HL-60 (cell line): ENCODE measurements at regions not wholly inside any gene's neighbourhood (a gene's known extent, or its start where the extent isn't known, plus 50 kb on each side); places are given as distances from the start of the nearest gene placed in this dataset.

Experiments used
- DNase-seq, 2 experiments: peaks; one replicate each; pipeline ENCODE4 v3.0.0-alpha.2; 2010 to 2020; ENCODE audit warnings: low read depth in 1 of 2, low spot score in 1 of 2
- H3K27ac ChIP-seq: fragments of 250-450 bp; sonication (Bioruptor Pico); replicated peaks from 2 replicates; pipeline ENCODE4 v1.5.1; 2020; ENCODE audit warnings: mild to moderate bottlenecking, moderate library complexity
- H3K27me3 ChIP-seq: fragments of 250-450 bp; sonication (Bioruptor Pico); 2 replicates; pipeline ENCODE4 v1.5.1; 2021; ENCODE audit warnings: mild to moderate bottlenecking, moderate library complexity; ENCODE audit not compliant: insufficient read depth, poor library complexity, severe bottlenecking
- H3K4me3 ChIP-seq: replicated peaks from 2 replicates; pipeline ENCODE4 v1.5.1; 2011; ENCODE audit warnings: mild to moderate bottlenecking, control low read depth, low read length; ENCODE audit not compliant: insufficient read depth
- GABPA ChIP-seq: IDR thresholded peaks from 2 replicates; pipeline ENCODE4 v1.6.1; 2012; ENCODE audit warnings: low read depth
- POLR2AphosphoS5 ChIP-seq: IDR thresholded peaks from 2 replicates; pipeline ENCODE4 v1.6.1; 2012; ENCODE audit warnings: low read depth
- SPI1 ChIP-seq: IDR thresholded peaks from 2 replicates; pipeline ENCODE4 v1.6.1; 2012; ENCODE audit warnings: low read depth, mild to moderate bottlenecking, borderline replicate concordance
- TF ChIP-seq, protein P1 (sequence below): IDR thresholded peaks from 2 replicates; pipeline ENCODE4 v1.6.1; 2012; ENCODE audit warnings: low read depth; ENCODE audit not compliant: insufficient replicate concordance
- TF ChIP-seq, protein P2 (sequence below): IDR thresholded peaks from one replicate; pipeline ENCODE4 v1.5.1; 2011; ENCODE audit warnings: low read length, control low read depth, inconsistent platforms; ENCODE audit not compliant: insufficient read depth

DNA sequence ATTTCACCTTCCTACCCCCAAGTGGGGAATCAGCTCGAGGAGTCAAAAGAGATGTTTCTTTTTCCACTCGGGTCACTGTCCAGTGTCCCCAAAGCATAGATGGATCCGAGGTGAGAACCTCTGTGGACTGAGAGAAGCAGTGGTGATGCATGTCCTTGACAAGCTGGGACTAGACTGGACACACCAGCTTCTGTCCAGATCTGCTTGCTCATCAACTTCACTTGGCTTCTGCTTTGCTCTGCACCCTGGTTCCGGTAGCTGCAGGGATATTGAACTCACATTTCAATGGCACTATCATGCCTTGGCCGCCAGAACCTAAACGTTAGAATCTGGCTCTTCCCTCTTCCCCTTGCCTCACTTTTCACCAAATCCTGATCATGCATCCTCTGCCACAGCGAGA lies 50.3 kb upstream of the CXCL12 start:
- DNase-seq: no peak
- TF ChIP-seq SPI1 (no peak), GABPA (no peak), POLR2AphosphoS5 (no peak)
- TF ChIP-seq, protein P1, sequence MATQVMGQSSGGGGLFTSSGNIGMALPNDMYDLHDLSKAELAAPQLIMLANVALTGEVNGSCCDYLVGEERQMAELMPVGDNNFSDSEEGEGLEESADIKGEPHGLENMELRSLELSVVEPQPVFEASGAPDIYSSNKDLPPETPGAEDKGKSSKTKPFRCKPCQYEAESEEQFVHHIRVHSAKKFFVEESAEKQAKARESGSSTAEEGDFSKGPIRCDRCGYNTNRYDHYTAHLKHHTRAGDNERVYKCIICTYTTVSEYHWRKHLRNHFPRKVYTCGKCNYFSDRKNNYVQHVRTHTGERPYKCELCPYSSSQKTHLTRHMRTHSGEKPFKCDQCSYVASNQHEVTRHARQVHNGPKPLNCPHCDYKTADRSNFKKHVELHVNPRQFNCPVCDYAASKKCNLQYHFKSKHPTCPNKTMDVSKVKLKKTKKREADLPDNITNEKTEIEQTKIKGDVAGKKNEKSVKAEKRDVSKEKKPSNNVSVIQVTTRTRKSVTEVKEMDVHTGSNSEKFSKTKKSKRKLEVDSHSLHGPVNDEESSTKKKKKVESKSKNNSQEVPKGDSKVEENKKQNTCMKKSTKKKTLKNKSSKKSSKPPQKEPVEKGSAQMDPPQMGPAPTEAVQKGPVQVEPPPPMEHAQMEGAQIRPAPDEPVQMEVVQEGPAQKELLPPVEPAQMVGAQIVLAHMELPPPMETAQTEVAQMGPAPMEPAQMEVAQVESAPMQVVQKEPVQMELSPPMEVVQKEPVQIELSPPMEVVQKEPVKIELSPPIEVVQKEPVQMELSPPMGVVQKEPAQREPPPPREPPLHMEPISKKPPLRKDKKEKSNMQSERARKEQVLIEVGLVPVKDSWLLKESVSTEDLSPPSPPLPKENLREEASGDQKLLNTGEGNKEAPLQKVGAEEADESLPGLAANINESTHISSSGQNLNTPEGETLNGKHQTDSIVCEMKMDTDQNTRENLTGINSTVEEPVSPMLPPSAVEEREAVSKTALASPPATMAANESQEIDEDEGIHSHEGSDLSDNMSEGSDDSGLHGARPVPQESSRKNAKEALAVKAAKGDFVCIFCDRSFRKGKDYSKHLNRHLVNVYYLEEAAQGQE: no peak
- TF ChIP-seq, protein P2, sequence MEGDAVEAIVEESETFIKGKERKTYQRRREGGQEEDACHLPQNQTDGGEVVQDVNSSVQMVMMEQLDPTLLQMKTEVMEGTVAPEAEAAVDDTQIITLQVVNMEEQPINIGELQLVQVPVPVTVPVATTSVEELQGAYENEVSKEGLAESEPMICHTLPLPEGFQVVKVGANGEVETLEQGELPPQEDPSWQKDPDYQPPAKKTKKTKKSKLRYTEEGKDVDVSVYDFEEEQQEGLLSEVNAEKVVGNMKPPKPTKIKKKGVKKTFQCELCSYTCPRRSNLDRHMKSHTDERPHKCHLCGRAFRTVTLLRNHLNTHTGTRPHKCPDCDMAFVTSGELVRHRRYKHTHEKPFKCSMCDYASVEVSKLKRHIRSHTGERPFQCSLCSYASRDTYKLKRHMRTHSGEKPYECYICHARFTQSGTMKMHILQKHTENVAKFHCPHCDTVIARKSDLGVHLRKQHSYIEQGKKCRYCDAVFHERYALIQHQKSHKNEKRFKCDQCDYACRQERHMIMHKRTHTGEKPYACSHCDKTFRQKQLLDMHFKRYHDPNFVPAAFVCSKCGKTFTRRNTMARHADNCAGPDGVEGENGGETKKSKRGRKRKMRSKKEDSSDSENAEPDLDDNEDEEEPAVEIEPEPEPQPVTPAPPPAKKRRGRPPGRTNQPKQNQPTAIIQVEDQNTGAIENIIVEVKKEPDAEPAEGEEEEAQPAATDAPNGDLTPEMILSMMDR: no peak
- Histone ChIP-seq H3K4me3 (no peak overlapping the region), H3K27me3 (no peaks in the 10 kb centered on the region), H3K27ac (no peak overlapping the region)

DNA sequence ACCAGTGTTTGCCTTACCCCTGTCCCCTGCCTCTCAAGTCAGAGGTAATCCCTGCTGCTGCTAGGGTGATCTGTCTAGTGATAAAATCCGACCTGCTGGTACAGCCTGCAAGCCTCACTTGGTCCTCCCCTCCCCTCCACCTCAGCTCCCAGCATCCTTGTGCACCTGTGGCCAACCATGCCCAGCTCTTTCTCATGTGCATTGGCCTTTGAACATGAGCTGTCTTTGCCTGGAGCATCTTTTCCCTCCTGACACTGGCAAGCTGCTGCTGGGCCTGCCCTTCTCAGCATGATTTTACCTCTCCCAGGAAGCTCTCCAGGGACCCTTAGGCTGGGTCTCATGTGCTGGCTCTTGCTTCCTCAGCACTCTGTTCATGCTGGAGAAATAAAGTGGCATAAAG lies 51.3 kb upstream of the CXCL12 start:
- H3K4me3 ChIP-seq: no peak overlapping the region
- TF ChIP-seq, protein P2: no peak
- no peak for TF ChIP-seq POLR2AphosphoS5
- no peak for TF ChIP-seq SPI1
- TF ChIP-seq, protein P1: no peak
- no peak for TF ChIP-seq GABPA

DNA sequence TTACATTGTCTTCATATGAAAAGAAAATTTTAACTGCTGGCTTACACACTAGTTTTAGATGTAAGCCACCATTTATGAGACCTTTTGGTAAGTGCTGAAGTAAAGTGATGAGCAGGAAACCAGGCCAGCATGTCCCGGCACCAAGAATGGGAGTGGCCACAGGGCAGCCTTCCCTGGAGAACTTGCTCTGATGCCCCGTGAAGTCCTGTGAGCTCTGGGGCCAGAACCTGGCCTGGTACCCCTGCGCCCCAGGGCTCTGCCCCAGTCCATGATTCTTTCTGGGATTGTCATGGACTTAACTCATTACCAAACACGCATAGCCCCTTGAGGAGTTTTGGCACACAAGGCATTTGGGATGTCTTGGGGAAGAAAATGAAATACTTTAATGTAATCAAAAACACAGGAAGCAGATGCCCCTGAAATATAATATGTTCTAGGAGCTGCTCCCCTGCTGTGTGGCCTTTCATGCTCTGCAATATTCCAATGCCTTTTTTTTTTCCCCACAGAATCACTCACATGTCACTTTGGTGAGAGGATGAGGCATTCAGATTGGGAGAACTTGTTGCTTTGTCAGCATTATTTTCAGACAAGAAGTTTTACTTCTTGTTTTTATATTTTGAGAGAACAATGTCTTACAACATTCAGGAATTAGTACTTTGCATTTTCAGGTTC lies 53.1 kb upstream of the CXCL12 start:
- Histone ChIP-seq H3K4me3 (no peak overlapping the region), H3K27ac (no peak overlapping the region), H3K27me3 (no peaks in the 10 kb centered on the region)
- no peak for TF ChIP-seq GABPA
- TF ChIP-seq, protein P2: no peak
- TF ChIP-seq, protein P1: no peak
- TF ChIP-seq SPI1: no peak
- TF ChIP-seq POLR2AphosphoS5: no peak
- no peak for DNase-seq

More for the DNA sequence above, 51.3 kb upstream of the CXCL12 start:
- no peak overlapping the region for H3K27ac ChIP-seq
- DNase-seq: no peak
- H3K27me3 ChIP-seq: no peaks in the 10 kb centered on the region
